Ammon's horn (tissue), 1 donor: ENCODE measurements at regions not wholly inside any gene's neighbourhood (a gene's known extent, or its start where the extent isn't known, plus 50 kb on each side); places are given as distances from the start of the nearest gene placed in this dataset.

ENCODE experiments used
- DNase-seq: peaks from one replicate; pipeline ENCODE4 v3.0.0-alpha.2; 2016; ENCODE audit warnings: low spot score

GRCh38 chr7:106775975-106776607 lies 89.0 kb upstream of the PIK3CG start:
- no peak for DNase-seq

- DNase-seq: no peak
Measured at GRCh38 chr7:106776618-106777347, 88.3 kb upstream of the PIK3CG start.

GRCh38 chr7:106777674-106778299 lies 87.3 kb upstream of the PIK3CG start:
- DNase-seq: no peak

GRCh38 chr7:106778656-106779250 lies 86.3 kb upstream of the PIK3CG start:
- DNase-seq: no peak

GRCh38 chr7:106779877-106780276 lies 85.2 kb upstream of the PIK3CG start:
- DNase-seq: no peak

GRCh38 chr7:106781007-106781406 lies 84.1 kb upstream of the PIK3CG start:
- no peak for DNase-seq

- DNase-seq: no peak
Measured at GRCh38 chr7:106781828-106782544, 83.1 kb upstream of the PIK3CG start.

GRCh38 chr7:106783286-106783685 lies 81.8 kb upstream of the PIK3CG start:
- DNase-seq: no peak

- no peak for DNase-seq
Measured at GRCh38 chr7:106788637-106789036, 76.4 kb upstream of the PIK3CG start.

GRCh38 chr7:106791526-106791925 lies 73.6 kb upstream of the PIK3CG start:
- no peak for DNase-seq

GRCh38 chr7:106792233-106792926 lies 72.7 kb upstream of the PIK3CG start:
- no peak for DNase-seq

GRCh38 chr7:106793015-106793975 lies 71.8 kb upstream of the PIK3CG start:
- DNase-seq: peak; percentile 6

GRCh38 chr7:106794276-106795083 lies 70.6 kb upstream of the PIK3CG start:
- DNase-seq: no peak

- peak; percentile 9 for DNase-seq
Measured at GRCh38 chr7:106795084-106795876, 69.8 kb upstream of the PIK3CG start.

GRCh38 chr7:106795877-106796231 lies 69.2 kb upstream of the PIK3CG start:
- DNase-seq: no peak

- DNase-seq: no peak
Measured at GRCh38 chr7:106797937-106798336, 67.1 kb upstream of the PIK3CG start.

GRCh38 chr7:106802589-106802988 lies 62.5 kb upstream of the PIK3CG start:
- no peak for DNase-seq

- DNase-seq: no peak
Measured at GRCh38 chr7:106806556-106806955, 58.5 kb upstream of the PIK3CG start.

GRCh38 chr7:106807474-106807873 lies 57.6 kb upstream of the PIK3CG start:
- DNase-seq: no peak
